HEK293 (cell line): ENCODE measurements at regions not wholly inside any gene's neighbourhood (a gene's known extent, or its start where the extent isn't known, plus 50 kb on each side); places are given as distances from the start of the nearest gene placed in this dataset.

Experiments
- ZNF311 ChIP-seq: fragments of 450-650 bp; formaldehyde crosslinking; IDR thresholded peaks from 2 replicates; pipeline ENCODE4 v1.5.1; 2017; ENCODE audit warnings: missing biosample characterization, missing genetic modification characterization, borderline replicate concordance
- ZNF701 ChIP-seq: fragments of 450-650 bp; formaldehyde crosslinking; IDR thresholded peaks from 2 replicates; pipeline ENCODE4 v1.5.1; 2016; ENCODE audit warnings: missing biosample characterization, missing genetic modification characterization
- TF ChIP-seq, protein P1 (sequence below): fragments of 450-650 bp; formaldehyde crosslinking; IDR thresholded peaks from 2 replicates; pipeline ENCODE4 v1.5.1; 2016; ENCODE audit warnings: missing biosample characterization, missing genetic modification characterization

DNA sequence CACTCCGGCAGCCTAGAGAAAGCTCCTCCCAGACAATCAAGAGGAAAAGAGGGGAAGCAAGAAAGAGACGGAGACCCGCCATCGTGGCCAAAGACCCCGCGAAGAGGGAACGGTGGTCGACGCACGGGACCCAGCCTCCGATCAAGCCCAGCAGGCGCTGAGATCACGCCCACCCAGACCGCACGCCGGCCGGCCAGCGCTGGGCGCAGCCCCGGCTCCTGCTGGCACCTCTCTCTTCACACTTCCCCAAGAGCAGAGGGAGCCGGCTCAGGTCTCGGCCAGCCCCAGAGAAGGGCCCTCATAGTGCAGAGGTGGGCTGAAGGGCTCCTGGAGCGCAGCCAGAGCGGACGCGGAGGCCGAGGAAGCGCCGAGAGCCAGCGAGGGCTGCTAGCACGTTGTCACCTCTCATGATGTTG lies 918.4 kb upstream of the ADAMTS5 start:
- no peak for TF ChIP-seq ZNF311 (tag by site-specific recombination)
- no peak for TF ChIP-seq ZNF701
- TF ChIP-seq, protein P1, sequence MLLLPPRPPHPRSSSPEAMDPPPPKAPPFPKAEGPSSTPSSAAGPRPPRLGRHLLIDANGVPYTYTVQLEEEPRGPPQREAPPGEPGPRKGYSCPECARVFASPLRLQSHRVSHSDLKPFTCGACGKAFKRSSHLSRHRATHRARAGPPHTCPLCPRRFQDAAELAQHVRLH = no peak
